Uterus (tissue), 3 donors: ENCODE measurements at regions not wholly inside any gene's neighbourhood (a gene's known extent, or its start where the extent isn't known, plus 50 kb on each side); places are given as distances from the start of the nearest gene placed in this dataset.

Experiments
- DNase-seq, 2 donors: peaks; one replicate each; pipeline ENCODE4 v3.0.0-alpha.2; 2019 to 2020
- H3K27ac ChIP-seq, 2 donors: fragments of 200-600 bp; sonication (generic); 1 replicate in 1 of 2; 2 replicates in 1 of 2; pipeline ENCODE4 v1.5.1; 2016 to 2018
- H3K27me3 ChIP-seq, 2 donors: fragments of 200-600 bp; sonication (generic); one replicate each; pipeline ENCODE4 v1.5.1; 2018 to 2019; ENCODE audit warnings: control low read depth in 1 of 2
- H3K36me3 ChIP-seq, 2 donors: fragments of 200-600 bp; sonication (generic); one replicate each; pipeline ENCODE4 v1.5.1; 2019; ENCODE audit warnings: control low read depth in 1 of 2
- H3K4me1 ChIP-seq, 2 donors: fragments of 200-600 bp; sonication (generic); one replicate each; pipeline ENCODE4 v1.5.1; 2018 to 2019; ENCODE audit warnings: control low read depth in 1 of 2
- H3K4me3 ChIP-seq, 2 donors: fragments of 200-600 bp; sonication (generic); 1 replicate in 1 of 2; 2 replicates in 1 of 2; pipeline ENCODE4 v1.5.1; 2018 to 2019; ENCODE audit warnings: mild to moderate bottlenecking in 1 of 2
- H3K9me3 ChIP-seq, 2 donors: fragments of 200-600 bp; sonication (generic); one replicate each; pipeline ENCODE4 v1.5.1; 2019; ENCODE audit warnings: control low read depth in 1 of 2
- POLR2A ChIP-seq, 2 donors: fragments of 450-650 bp; IDR thresholded peaks; one replicate each; pipeline ENCODE4 v1.6.1; 2016; ENCODE audit warnings: antibody characterized with exemption in 2 of 2, mild to moderate bottlenecking in 1 of 2, moderate library complexity in 1 of 2
- intact Hi-C: fragments of 100-400 bp; cut with DNase I; formaldehyde crosslinking; loops from one replicate; pipeline ENCODE4 v1.15.1; 2023; ENCODE audit warnings: low total_unique reads
- TF ChIP-seq, protein P1 (sequence below), 4 experiments: fragments of 200-600 bp in 2 of 4; fragments of 450-650 bp in 2 of 4; sonication (generic) in 2 of 4; IDR thresholded peaks; one replicate each; pipeline ENCODE4 v1.5.1; 2016 to 2019; ENCODE audit warnings: antibody characterized with exemption in 4 of 4, mild to moderate bottlenecking in 2 of 4, moderate library complexity in 1 of 4
- donor health status: DM: yes; HTN: yes; CAD: no.

- DNase-seq, result no peak
- no peaks in the 10 kb centered on the region for H3K27me3 ChIP-seq
- H3K27ac ChIP-seq, result no peak overlapping the region
- no peaks in the 10 kb centered on the region for H3K4me1 ChIP-seq
- no peaks in the 10 kb centered on the region for H3K9me3 ChIP-seq
- H3K4me3 ChIP-seq, result no peak overlapping the region
- intact Hi-C loops, result no loop called here
- no peak for TF ChIP-seq POLR2A (IDR thresholded peaks at IDR 0.05)
- TF ChIP-seq, protein P1, sequence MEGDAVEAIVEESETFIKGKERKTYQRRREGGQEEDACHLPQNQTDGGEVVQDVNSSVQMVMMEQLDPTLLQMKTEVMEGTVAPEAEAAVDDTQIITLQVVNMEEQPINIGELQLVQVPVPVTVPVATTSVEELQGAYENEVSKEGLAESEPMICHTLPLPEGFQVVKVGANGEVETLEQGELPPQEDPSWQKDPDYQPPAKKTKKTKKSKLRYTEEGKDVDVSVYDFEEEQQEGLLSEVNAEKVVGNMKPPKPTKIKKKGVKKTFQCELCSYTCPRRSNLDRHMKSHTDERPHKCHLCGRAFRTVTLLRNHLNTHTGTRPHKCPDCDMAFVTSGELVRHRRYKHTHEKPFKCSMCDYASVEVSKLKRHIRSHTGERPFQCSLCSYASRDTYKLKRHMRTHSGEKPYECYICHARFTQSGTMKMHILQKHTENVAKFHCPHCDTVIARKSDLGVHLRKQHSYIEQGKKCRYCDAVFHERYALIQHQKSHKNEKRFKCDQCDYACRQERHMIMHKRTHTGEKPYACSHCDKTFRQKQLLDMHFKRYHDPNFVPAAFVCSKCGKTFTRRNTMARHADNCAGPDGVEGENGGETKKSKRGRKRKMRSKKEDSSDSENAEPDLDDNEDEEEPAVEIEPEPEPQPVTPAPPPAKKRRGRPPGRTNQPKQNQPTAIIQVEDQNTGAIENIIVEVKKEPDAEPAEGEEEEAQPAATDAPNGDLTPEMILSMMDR (IDR thresholded peaks at IDR 0.05), result no peak
- no peaks in the 10 kb centered on the region for H3K36me3 ChIP-seq
Measured at GRCh38 chr5:85591311-85591710, 1026.4 kb upstream of the COX7C start.

GRCh38 chr5:85602843-85603242 is 1014.9 kb upstream of the COX7C start:
- no peaks in the 10 kb centered on the region for H3K9me3 ChIP-seq
- DNase-seq, result no peak
- no peaks in the 10 kb centered on the region for H3K4me1 ChIP-seq
- no peaks in the 10 kb centered on the region for H3K36me3 ChIP-seq
- H3K27me3 ChIP-seq, result no peaks in the 10 kb centered on the region
- no peak overlapping the region for H3K4me3 ChIP-seq
- H3K27ac ChIP-seq, result no peak overlapping the region
- TF ChIP-seq POLR2A (IDR thresholded peaks at IDR 0.05), result no peak
- TF ChIP-seq, protein P1 (IDR thresholded peaks at IDR 0.05), result no peak
- intact Hi-C loops, result no loop called here

DNA sequence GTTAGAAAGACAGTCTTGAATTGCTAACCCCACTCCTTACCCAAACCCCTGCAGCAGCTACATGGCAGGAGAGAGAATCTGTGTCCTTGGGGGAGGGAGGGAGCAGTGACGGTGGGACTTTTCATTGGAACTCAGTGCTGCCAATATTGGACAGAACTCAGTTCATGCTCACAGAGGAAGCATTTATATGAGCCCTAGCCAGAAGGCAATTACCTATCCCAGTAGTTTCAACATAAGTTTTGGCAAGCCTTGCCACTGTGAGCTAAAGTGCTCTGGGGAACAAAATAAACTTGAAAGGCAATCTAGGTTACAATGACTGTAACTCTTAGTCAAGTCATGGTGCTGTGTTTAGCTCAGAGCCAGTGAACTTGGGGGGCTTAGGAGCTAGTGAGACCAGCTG is 1013.4 kb upstream of the COX7C start:
- Histone ChIP-seq H3K36me3 (no peaks in the 10 kb centered on the region), H3K4me3 (no peak overlapping the region), H3K27ac (no peak overlapping the region), H3K4me1 (no peaks in the 10 kb centered on the region), H3K27me3 (no peaks in the 10 kb centered on the region), H3K9me3 (no peaks in the 10 kb centered on the region)
- intact Hi-C loops, result no loop called here
- TF ChIP-seq POLR2A (IDR thresholded peaks at IDR 0.05), result no peak
- TF ChIP-seq, protein P1 (IDR thresholded peaks at IDR 0.05), result no peak
- DNase-seq, result no peak

- H3K9me3 ChIP-seq, result no peaks in the 10 kb centered on the region
- H3K4me1 ChIP-seq, result no peaks in the 10 kb centered on the region
- H3K27me3 ChIP-seq, result no peaks in the 10 kb centered on the region
- no peak overlapping the region for H3K4me3 ChIP-seq
- intact Hi-C loops, result no loop called here
- DNase-seq, result no peak
- TF ChIP-seq, protein P1 (IDR thresholded peaks at IDR 0.05), result no peak
- no peak for TF ChIP-seq POLR2A (IDR thresholded peaks at IDR 0.05)
- H3K27ac ChIP-seq, result no peak overlapping the region
- H3K36me3 ChIP-seq, result no peaks in the 10 kb centered on the region
Measured at GRCh38 chr5:85604786-85605185, 1013.0 kb upstream of the COX7C start.

GRCh38 chr5:85605381-85605780 is 1012.4 kb upstream of the COX7C start:
- no peak for DNase-seq
- TF ChIP-seq POLR2A (IDR thresholded peaks at IDR 0.05), result no peak
- TF ChIP-seq, protein P1 (IDR thresholded peaks at IDR 0.05), result no peak
- intact Hi-C loops, result no loop called here

More at GRCh38 chr5:85605381-85605780, 1012.4 kb upstream of the COX7C start:
- no peaks in the 10 kb centered on the region for H3K27me3 ChIP-seq
- no peak overlapping the region for H3K4me3 ChIP-seq
- no peaks in the 10 kb centered on the region for H3K9me3 ChIP-seq
- no peaks in the 10 kb centered on the region for H3K4me1 ChIP-seq
- H3K27ac ChIP-seq, result no peak overlapping the region
- no peaks in the 10 kb centered on the region for H3K36me3 ChIP-seq
